Stimulated activated CD8-positive, alpha-beta memory T cell treated with anti-CD3 and anti-CD28 coated beads, Interleukin-15, amount 100 ng/mL, for 24 hours (primary cell): ENCODE measurements at regions not wholly inside any gene's neighbourhood (a gene's known extent, or its start where the extent isn't known, plus 50 kb on each side); places are given as distances from the start of the nearest gene placed in this dataset.

Experiments used
- DNase-seq: peaks from one replicate; pipeline ENCODE4 v3.0.0-alpha.2; 2020; ENCODE audit warnings: low read depth

GRCh38 chr2:147792966-147793617, 51.7 kb upstream of the ACVR2A start:
- no peak for DNase-seq

DNA sequence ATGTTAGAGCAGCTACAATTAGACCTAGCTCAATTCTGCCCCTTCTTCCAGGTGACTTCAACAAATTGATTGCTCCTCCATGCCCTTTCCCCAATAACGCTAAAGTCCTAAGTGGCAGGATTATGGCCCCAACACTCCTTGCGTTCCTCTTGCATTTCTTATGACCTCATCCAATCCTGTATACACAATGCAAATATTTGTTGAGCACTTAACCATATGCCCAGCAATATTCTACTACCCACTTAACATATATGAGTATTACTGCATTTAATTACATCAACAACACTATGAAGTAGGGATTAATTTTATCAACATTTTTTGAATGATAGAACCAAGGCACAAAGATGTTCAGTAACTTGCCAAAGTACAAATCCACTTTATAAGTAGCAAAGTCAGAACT, 54.2 kb upstream of the ACVR2A start:
- no peak for DNase-seq

GRCh38 chr2:147789720-147790119, 55.1 kb upstream of the ACVR2A start:
- no peak for DNase-seq

DNA sequence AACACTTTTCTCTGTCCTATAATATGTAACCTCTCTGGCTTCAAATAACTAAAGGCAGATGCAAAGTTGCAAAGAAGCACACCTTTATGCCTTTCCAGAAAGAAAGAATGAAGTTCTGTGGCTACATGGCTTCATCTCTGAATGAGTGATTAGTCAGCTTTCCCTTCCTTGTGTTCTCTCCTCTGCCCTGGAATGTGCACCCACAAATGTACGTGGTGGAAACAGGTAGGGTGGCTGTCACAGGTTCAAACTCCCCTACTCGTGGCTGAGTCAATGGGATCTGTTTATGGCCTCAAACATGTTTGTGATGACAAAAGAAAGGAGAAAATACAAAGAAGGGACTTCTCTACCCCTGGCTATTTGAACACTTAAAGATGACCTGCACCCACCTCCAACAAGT, 55.5 kb upstream of the ACVR2A start:
- DNase-seq, result no peak

DNA sequence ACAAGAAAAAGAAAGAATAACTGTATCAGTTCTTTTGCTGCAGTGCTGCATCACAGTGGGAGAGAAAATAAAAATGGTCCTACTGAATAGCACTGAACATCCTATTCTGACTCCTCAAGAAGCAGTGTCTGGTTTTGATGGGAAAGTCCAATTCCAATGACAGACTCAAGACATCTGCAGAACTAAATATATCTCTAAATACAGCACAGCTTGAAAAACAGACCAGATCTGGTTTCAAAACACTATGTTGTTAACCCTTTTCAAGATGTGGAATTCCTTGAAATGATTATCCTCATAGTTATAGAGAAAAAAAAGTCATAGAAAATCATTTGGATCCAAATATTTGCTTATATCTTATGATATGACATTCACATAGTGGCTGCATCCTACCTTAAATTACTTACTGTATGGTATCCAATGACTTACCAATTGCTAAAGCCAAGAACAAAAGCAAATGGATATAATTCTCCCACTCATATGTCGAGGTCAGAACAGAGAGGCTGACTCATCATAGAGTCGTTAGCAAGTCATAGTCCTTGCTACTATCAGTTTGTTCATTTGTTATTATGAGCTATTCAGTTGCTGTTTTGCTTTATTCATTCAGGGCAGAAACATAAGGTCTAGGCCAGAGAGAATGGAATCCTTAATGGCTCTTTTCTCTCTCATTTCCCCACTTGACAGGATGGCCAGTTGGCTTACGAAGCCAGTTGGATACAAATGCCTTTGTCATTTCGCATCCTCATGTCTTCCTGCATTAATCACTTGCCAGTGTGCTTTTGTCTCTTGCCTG, 62.5 kb upstream of the ACVR2A start:
- no peak for DNase-seq

DNA sequence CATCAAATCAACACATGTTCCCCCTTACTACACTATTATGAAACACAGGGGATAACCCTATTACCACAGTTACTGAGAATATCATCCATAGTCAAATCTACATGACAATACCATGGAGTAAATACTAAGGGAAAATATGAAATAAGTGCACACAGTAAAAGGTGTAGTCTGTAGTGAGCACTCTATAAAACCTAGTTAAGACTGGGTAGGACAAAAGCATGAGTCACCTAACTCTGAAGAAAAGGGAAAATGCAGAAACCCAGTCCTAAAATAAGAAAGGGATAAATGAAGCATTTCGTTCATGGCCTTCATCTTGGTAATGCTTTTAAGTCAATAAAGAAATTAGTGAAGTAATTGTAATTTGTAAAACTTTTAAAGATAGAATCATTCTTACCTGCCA, 65.4 kb upstream of the ACVR2A start:
- DNase-seq, result no peak

GRCh38 chr2:147777394-147777793, 67.4 kb upstream of the ACVR2A start:
- DNase-seq, result no peak

- DNase-seq, result no peak
Observed at GRCh38 chr2:147774805-147775204, 70.0 kb upstream of the ACVR2A start.

GRCh38 chr2:147773479-147773878, 71.3 kb upstream of the ACVR2A start:
- no peak for DNase-seq

DNA sequence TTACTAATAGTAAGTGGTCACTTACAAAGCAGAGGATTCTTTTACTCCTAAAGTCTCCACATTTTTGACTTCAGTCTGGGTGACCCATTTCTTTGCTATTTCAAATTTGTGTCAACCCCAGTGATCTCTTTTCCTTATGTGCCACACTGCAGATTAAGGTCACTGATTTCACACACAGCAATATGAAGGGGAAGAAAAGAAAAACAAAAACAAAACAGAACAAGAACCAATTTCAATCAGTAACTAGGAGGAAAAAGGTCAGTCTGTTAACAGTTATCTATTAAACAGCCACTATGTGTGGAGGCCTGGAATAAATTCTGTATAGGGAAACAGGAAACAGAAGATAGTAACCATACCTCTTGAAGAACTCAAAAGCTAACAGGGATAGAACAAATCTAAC, 72.0 kb upstream of the ACVR2A start:
- DNase-seq, result no peak

GRCh38 chr2:147763861-147764260, 81.0 kb upstream of the ACVR2A start:
- DNase-seq, result no peak

DNA sequence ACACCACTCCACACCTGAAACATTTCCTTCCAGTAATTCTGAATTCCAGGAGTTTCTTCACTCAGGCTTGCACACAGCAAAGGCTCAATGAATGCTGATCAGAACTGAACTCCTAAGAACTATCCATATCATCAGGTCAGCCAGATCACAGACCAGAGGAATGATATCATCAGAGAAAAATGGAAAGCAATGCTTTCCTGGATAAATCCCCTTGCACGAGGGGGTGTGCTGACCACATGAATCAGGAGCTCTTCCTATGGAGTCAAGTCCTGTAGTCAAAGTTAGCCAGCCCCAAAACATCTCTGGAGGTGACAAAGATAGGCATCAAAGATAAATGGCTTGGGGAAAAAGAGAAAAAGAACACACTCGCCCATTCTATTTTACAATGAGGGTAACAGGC, 83.8 kb upstream of the ACVR2A start:
- DNase-seq, result no peak

GRCh38 chr2:147759536-147759935, 85.3 kb upstream of the ACVR2A start:
- DNase-seq, result no peak

DNA sequence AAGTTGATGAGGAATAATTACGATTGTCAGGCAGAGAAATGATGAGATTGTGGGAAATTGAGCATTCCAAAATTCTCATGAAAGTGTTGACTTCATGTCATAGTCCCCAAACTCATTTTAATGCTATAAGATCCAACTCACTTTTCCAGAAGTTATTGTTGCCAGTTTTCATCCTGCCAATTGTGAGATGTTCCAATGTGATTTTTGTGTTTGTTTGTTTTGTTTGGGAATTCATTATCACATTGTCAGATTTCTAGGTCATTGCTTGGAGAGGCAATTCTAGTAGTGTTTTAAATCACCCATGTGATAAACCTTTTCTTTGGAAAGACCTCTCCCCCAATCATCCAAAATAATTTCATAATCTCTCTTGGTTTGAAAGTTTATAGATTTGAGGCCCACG, 86.0 kb upstream of the ACVR2A start:
- no peak for DNase-seq

GRCh38 chr2:147756069-147756468, 88.8 kb upstream of the ACVR2A start:
- no peak for DNase-seq

DNA sequence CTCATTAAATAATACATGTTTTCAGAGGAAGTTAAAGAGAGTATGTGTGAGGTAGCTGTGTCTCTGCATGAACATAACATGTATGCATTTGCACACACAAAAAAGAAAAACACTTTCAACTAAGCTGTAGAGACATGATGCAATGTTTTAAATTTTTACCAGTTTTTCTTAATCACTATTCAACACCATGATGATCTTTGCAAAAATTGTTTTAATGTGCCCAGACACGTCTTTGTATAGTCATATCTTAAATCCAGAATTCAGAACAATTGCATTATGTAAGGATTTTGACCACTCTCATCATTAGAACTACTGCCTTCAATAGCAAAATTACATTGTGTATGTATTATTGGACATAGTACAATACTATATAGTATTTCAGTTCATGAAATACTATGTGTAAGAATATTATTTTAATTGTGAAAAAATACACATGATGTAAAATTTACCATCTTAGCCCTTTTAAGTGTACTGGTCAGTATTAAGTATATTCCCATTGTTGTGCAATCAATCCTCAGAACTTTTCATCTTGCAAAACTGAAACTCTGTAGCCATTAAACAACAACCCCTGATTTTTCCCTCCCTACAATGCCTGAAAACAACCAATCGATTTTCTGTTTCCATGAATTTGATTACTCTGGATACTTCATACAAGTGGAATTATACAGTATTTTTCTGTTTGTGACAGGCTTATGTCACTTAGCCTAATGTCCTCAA, 104.5 kb upstream of the ACVR2A start:
- no peak for DNase-seq

DNA sequence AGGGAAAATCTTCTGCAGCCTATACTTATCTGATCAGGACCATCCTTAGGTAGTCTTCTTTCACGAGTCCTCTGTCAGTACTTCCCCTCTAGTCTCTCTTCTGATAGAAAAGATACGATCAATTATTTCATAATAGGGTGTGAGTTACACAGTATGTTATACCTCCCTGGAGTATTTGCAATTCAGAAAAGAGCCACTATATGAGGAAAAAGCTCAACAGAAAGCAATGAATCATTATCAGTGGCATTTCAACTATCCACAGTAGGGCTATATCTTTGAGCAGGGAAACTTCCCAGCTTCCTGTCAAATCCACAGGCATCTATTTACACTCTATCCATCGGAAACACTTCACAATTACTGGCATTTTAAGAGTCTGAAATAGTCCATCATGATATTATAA, 105.3 kb upstream of the ACVR2A start:
- DNase-seq, result no peak

DNA sequence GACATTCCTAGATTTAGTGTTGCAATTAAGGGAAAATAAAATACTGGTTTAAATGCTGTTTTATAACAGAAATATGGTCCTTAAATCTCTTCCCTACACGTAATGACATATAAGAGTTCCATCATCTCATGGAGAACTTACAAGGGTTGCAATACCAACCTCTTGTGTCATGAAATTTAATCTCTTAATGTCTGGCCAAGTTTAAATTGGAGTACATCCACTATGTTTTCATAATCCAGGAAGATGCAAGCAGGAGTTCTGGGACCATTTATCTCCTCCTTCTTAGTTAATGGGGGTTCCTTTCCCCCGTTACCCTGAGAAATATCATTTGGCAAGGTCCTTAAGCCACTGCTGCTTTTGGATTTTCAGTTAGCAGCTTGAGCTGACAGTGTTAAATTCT, 126.0 kb upstream of the ACVR2A start:
- no peak for DNase-seq

DNA sequence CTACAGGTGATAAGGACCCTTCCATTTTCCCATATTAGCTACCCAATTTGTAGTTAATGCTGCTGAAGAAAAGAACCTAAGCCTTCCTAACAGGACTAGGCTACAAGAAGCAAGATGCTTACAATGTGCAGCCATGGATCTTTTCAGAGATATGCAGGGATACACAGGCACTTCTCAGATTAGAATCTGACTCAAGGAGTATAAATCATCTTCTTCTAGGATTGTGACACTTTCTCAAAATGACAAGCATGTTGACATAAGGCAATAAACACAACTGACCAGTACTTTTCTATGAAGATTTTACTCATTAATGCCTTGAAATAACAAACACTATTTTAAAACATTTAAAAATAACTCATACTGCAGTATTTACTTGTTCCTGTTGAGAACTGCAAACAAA, 127.9 kb upstream of the ACVR2A start:
- DNase-seq, result no peak

GRCh38 chr2:147715807-147716206, 129.0 kb upstream of the ACVR2A start:
- DNase-seq, result no peak

DNA sequence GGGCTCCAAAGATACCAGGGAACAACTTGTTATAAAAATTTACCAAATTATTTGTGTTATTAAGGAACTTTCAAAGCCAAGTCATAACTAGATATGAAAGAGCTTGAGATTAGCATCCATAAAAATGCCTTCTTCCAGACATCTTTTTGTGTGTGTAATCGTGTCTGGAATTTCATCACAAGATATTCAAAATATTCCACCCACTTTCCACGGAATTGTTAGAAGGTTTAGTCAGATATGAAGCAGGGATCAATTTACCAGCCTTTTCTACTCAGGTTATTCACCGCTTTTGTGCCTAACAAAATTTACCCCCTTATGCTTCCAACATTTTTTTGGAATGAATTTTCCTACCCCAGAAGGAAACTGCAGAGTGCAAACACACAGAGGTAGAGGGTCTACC, 130.2 kb upstream of the ACVR2A start:
- DNase-seq, result no peak

DNA sequence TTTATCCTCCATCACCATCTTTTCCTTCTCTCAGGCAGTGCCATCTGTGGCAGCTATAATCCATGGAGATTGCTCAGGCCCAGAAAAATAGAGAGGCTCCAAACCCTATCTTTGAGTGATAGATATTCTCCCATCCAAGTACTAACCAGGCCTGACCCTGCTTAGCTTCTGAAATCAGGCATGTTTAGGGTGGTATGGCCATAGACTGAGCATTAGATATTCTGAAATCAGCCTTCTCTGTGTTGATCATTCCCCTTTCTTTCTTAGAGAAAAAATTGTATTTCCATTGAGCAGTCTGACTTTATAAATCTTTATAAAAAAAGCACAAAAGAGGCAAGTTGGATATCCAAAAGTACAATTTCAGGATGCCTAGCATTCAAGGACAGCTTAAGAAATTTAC, 131.5 kb upstream of the ACVR2A start:
- DNase-seq, result no peak

DNA sequence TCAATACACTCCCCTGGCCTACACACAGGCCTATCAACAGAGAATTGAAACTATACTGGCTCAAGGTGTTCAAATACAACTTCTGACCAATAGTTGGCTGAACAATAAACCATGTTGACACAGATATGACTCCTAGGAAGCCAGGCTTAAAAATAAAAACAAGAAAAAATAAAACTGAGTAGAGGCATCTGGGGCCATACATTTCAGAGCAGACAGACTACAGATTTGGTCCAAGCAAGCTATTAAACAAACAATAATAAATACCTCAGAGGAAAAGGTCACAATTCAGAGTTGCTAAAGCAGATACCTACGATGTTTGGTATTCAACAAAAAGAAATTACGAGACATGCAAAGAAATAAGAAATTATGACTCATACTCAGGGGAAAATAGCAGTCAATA, 132.8 kb upstream of the ACVR2A start:
- DNase-seq, result no peak
